ENCODE measurements at regions not wholly inside any gene's neighbourhood (a gene's known extent, or its start where the extent isn't known, plus 50 kb on each side); places are given as distances from the start of the nearest gene placed in this dataset.

DNA sequence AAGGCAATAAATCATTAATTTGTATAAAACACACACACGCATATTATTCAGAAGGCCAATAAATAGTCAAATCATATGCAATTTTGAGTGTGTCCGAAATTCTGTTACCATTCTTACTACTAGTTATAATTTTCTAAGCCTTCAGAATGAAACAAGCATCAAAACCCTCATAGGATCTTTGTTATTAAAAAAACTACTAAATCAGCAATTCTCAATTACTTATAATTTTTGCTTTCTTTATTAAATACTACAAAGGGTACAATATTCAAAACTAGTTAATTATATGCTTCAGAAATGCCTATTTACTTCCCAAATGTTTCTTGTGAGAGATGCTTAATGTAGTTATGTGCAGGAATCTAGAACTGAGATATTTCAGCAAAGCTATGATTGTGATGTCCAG lies 413.1 kb upstream of the KIF2B start:
- TF ChIP-seq, protein P1, sequence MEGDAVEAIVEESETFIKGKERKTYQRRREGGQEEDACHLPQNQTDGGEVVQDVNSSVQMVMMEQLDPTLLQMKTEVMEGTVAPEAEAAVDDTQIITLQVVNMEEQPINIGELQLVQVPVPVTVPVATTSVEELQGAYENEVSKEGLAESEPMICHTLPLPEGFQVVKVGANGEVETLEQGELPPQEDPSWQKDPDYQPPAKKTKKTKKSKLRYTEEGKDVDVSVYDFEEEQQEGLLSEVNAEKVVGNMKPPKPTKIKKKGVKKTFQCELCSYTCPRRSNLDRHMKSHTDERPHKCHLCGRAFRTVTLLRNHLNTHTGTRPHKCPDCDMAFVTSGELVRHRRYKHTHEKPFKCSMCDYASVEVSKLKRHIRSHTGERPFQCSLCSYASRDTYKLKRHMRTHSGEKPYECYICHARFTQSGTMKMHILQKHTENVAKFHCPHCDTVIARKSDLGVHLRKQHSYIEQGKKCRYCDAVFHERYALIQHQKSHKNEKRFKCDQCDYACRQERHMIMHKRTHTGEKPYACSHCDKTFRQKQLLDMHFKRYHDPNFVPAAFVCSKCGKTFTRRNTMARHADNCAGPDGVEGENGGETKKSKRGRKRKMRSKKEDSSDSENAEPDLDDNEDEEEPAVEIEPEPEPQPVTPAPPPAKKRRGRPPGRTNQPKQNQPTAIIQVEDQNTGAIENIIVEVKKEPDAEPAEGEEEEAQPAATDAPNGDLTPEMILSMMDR (IDR thresholded peaks at IDR 0.05): no peak
- TF ChIP-seq POLR2A (IDR thresholded peaks at IDR 0.05): no peak

Data from thyroid gland (tissue), 4 donors.